ENCODE measurements at regions not wholly inside any gene's neighbourhood (a gene's known extent, or its start where the extent isn't known, plus 50 kb on each side); places are given as distances from the start of the nearest gene placed in this dataset.

DNA sequence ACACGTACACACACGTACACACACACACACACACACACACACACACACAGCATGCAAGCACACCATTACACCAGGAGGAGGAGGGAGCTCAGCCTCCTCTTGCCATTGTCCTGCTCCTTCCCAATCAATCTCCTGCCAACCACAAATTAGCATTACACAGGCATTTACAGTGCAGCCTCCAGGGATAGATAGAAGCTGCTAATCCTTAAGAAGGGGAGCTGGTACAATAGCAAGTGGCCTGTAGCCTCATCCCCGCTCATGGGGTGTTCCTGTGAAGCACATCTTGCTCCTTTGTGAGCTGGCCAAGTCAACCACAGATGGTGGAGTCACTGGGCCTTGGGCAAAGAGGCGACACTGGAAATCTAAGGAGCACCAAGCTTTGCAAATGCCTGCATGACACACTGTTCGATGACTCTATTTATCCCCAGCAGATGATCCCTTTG lies 110.3 kb upstream of the PKDCC start (continued):
- TF ChIP-seq SKIL (IDR thresholded peaks at IDR 0.05; ENCODE audit: low read depth, poor library complexity, severe bottlenecking) (no peak), MXI1 (IDR thresholded peaks at IDR 0.05; ENCODE audit: low read depth, low read length) (no peak)

DNA sequence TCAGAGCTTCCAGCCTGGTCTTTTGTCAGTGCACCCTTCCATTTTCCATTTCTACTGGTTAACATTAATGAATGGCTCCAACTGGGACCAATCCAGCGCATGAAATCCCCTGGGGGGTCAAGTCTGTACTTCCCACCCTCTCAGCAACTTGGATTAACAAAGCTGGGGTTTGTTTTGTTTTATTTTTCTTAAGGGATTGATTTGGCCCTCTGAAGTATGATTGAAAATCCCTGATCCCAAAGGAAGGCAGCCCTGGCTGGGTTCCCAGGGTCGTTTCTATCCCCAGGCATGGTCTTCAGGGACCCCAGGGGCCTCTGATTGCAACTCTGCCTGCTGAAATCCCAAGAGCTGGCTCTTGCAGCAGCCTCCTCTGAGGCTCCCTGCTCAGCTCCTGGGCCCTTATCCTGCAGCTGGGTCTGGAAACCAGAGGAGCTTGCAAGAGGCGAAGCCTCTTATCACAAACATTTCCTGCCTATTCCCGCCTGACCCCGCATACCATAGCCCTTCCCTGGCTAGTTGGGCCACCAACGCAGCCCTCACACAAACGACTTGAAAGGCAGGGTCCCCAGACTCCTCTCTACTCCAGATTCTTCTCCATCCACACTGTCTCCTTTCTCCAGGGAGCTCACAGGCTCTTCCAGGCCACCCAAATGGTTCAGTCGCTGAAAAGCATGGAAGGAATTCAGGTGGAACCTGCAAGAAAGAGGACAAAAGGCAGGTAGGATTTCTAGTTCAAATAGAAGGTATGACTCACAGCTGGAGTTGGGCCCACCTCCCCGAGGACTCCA lies 109.7 kb upstream of the PKDCC start:
- Histone ChIP-seq H3K4me3 (no peak overlapping the region), H3K4me1 (ENCODE audit: control insufficient read depth, insufficient read depth, low read length) (peaks cover 5% of the 10 kb centered on the region), H2AFZ (ENCODE audit: control insufficient read depth, low read depth, low read length) (no peak overlapping the region), H3K27me3 (replicated peaks in 1 of 2; ENCODE audit: control insufficient read depth in 2 of 2, insufficient read depth in 2 of 2, low read length in 1 of 2) (0 out of 4 replicates have a peak, but pooled peaks cover 0 to 1% of the 10 kb centered on the region in 2 experiments), H3K4me2 (ENCODE audit: control insufficient read depth, insufficient read depth) (no peak overlapping the region), H4K20me1 (ENCODE audit: control insufficient read depth, insufficient read depth) (no peaks in the 10 kb centered on the region), H3K27ac (ENCODE audit: control insufficient read depth, insufficient read depth) (no peak overlapping the region), H3K9ac (ENCODE audit: control insufficient read depth, insufficient read depth, low read length) (no peak overlapping the region), H3K79me2 (ENCODE audit: control insufficient read depth, insufficient read depth, low read length) (no peaks in the 10 kb centered on the region), H3K9me3 (replicated peaks; ENCODE audit: control insufficient read depth, insufficient read depth, low read length) (no peaks in the 10 kb centered on the region), H3K36me3 (ENCODE audit: control insufficient read depth in 2 of 2, insufficient read depth in 2 of 2, low read length in 1 of 2) (no peaks in the 10 kb centered on the region)
- intact Hi-C loops (cut with micrococcal nuclease; ENCODE audit: unreplicated experiment): no loop called here
- no peak for ATAC-seq
- in situ Hi-C loops (cut with MboI): no loop called here
- RAD21 ChIA-PET (ENCODE audit: unreplicated experiment): no interaction called here
- 15% methylated on average over 9 of the region's 9 CpGs for WGBS (ENCODE audit: insufficient coverage, insufficient replicate concordance, low lambda C conversion rate, missing lambda C conversion rate)
- no peak for DNase-seq (ENCODE audit: low read depth, low spot score)
- no TSS peak for BruUV-seq (replicated peaks)
- POLR2A ChIA-PET: no interaction called here
- no peak for FAIRE-seq
- SMC1A ChIA-PET (ENCODE audit: uncharacterized antibody, unreplicated experiment): interaction anchor here (1.1 kb wide), 1 partner anchor 148 kb away, joined by 4 read pairs; no protein-coding TSS in a partner anchor
- CTCF ChIA-PET: no interaction called here
- TF ChIP-seq SMAD5 (IDR thresholded peaks at IDR 0.05; ENCODE audit: low read depth) (no peak), TCF7 (IDR thresholded peaks at IDR 0.05; ENCODE audit: borderline replicate concordance) (no peak), ZNF622 (IDR thresholded peaks at IDR 0.05) (no peak), JUNB (IDR thresholded peaks at IDR 0.05) (no peak), TARDBP (IDR thresholded peaks at IDR 0.05; ENCODE audit: borderline replicate concordance) (no peak), RAD51 (IDR thresholded peaks at IDR 0.05) (no peak), YBX1 (IDR thresholded peaks at IDR 0.05) (no peak), IRF4 (IDR thresholded peaks at IDR 0.05; ENCODE audit: low read depth, low read length) (no peak), ZBTB11 (CRISPR knock-in tag; IDR thresholded peaks at IDR 0.05) (no peak), RBBP5 (conservative IDR thresholded peaks at IDR 0.05) (no peak), SKIL (IDR thresholded peaks at IDR 0.05; ENCODE audit: low read depth, poor library complexity, severe bottlenecking) (no peak), ZNF207 (IDR thresholded peaks at IDR 0.05; ENCODE audit: borderline replicate concordance) (no peak)
- TF ChIP-seq, protein P1, sequence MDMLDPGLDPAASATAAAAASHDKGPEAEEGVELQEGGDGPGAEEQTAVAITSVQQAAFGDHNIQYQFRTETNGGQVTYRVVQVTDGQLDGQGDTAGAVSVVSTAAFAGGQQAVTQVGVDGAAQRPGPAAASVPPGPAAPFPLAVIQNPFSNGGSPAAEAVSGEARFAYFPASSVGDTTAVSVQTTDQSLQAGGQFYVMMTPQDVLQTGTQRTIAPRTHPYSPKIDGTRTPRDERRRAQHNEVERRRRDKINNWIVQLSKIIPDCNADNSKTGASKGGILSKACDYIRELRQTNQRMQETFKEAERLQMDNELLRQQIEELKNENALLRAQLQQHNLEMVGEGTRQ (IDR thresholded peaks at IDR 0.05; ENCODE audit: borderline replicate concordance, low read depth, low read length): no peak

Measured in GM12878 (cell line).